PC-9 (cell line): ENCODE measurements at regions not wholly inside any gene's neighbourhood (a gene's known extent, or its start where the extent isn't known, plus 50 kb on each side); places are given as distances from the start of the nearest gene placed in this dataset.

Source experiments
- EZH2 ChIP-seq: fragments of 200-600 bp; sonication (generic); IDR thresholded peaks from 2 replicates; pipeline ENCODE4 v1.8.0; 2017; ENCODE audit warnings: antibody characterized with exemption, low read depth
- TF ChIP-seq, protein P1 (sequence below): fragments of 200-600 bp; sonication (generic); conservative IDR thresholded peaks from 2 replicates; pipeline ENCODE4 v1.6.1; 2017; ENCODE audit warnings: mixed run types, antibody characterized with exemption, mild to moderate bottlenecking, moderate library complexity

GRCh38 chr18:57856128-57856527 lies 53.0 kb upstream of the ATP8B1 start:
- TF ChIP-seq, protein P1, sequence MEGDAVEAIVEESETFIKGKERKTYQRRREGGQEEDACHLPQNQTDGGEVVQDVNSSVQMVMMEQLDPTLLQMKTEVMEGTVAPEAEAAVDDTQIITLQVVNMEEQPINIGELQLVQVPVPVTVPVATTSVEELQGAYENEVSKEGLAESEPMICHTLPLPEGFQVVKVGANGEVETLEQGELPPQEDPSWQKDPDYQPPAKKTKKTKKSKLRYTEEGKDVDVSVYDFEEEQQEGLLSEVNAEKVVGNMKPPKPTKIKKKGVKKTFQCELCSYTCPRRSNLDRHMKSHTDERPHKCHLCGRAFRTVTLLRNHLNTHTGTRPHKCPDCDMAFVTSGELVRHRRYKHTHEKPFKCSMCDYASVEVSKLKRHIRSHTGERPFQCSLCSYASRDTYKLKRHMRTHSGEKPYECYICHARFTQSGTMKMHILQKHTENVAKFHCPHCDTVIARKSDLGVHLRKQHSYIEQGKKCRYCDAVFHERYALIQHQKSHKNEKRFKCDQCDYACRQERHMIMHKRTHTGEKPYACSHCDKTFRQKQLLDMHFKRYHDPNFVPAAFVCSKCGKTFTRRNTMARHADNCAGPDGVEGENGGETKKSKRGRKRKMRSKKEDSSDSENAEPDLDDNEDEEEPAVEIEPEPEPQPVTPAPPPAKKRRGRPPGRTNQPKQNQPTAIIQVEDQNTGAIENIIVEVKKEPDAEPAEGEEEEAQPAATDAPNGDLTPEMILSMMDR, result no peak
- no peak for TF ChIP-seq EZH2
